HepG2 (cell line): ENCODE measurements at regions not wholly inside any gene's neighbourhood (a gene's known extent, or its start where the extent isn't known, plus 50 kb on each side); places are given as distances from the start of the nearest gene placed in this dataset.

Experiments used
- AHDC1 ChIP-seq: sonication (generic); formaldehyde crosslinking; IDR thresholded peaks from 2 replicates; pipeline ENCODE4 v1.5.1; 2020; ENCODE audit warnings: mild to moderate bottlenecking, missing genetic modification reagents, borderline replicate concordance
- CTCF ChIP-seq: sonication (generic); formaldehyde crosslinking; IDR thresholded peaks from 2 replicates; pipeline ENCODE4 v1.5.0; 2020; ENCODE audit warnings: mild to moderate bottlenecking, missing genetic modification reagents, moderate library complexity
- MIER2 ChIP-seq: IDR thresholded peaks from 2 replicates; pipeline ENCODE4 v1.6.1; 2016; ENCODE audit warnings: missing biosample characterization, missing genetic modification reagents
- PAX8 ChIP-seq: sonication (generic); formaldehyde crosslinking; IDR thresholded peaks from 2 replicates; pipeline ENCODE4 v1.8.0; 2022; ENCODE audit warnings: mild to moderate bottlenecking, missing genetic modification reagents, borderline replicate concordance
- ZBTB21 ChIP-seq: sonication (generic); formaldehyde crosslinking; IDR thresholded peaks from 2 replicates; pipeline ENCODE4 v1.4.0; 2020; ENCODE audit warnings: missing genetic modification reagents
- ZNF446 ChIP-seq: sonication (generic); formaldehyde crosslinking; IDR thresholded peaks from 2 replicates; pipeline ENCODE4 v1.5.0; 2020; ENCODE audit warnings: mild to moderate bottlenecking, missing genetic modification reagents

DNA sequence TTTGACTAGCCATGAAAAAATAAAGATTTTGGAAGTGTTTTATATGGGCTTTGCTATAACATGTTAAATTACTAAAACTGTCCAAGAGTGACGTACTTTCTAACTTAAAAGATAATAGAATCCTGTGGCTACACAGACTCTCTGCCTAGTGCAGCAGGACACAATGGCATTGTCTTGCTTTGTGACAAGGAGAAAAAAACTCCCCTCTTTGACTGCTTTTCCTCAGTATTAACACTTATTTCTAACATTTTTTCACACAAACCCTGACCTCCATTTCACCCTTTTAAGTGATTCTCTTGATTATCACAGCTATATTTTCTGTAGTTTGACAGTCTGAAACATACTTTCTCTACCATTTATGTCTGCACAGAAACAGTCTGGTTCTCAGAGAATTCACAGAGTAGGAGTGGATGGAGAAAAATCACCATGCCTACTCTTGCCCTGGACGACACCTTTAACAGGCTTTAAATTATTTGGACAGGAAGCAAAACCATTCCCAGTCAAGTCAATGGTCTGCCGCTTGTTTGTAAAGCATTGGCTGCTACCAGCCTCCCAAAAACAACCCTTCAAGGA lies 336.3 kb upstream of the SMIM30 start:
- TF ChIP-seq MIER2 (CRISPR knock-in tag) (no peak), ZNF446 (no peak), AHDC1 (CRISPR knock-in tag) (no peak), PAX8 (CRISPR knock-in tag) (no peak), ZBTB21 (CRISPR knock-in tag) (no peak), CTCF (no peak)
